ENCODE measurements at regions not wholly inside any gene's neighbourhood (a gene's known extent, or its start where the extent isn't known, plus 50 kb on each side); places are given as distances from the start of the nearest gene placed in this dataset.

GRCh38 chr2:123362671-123363440 is 662.2 kb upstream of the CNTNAP5 start (continued):
- TF ChIP-seq CTCF (conservative IDR thresholded peaks at IDR 0.05; ENCODE audit: low read depth in 2 of 2) (no peak), POLR2AphosphoS5 (IDR thresholded peaks at IDR 0.05; ENCODE audit: low read depth) (no peak), NANOG (IDR thresholded peaks at IDR 0.05; ENCODE audit: borderline replicate concordance) (no peak), ZNF114 (CRISPR knock-in tag; IDR thresholded peaks at IDR 0.05) (no peak), JUNB (IDR thresholded peaks at IDR 0.05; ENCODE audit: unreplicated experiment) (no peak), EZH2 (IDR thresholded peaks at IDR 0.05; ENCODE audit: low read depth, unreplicated experiment) (no peak), STAT1 (IDR thresholded peaks at IDR 0.05; ENCODE audit: unreplicated experiment) (no peak), EZH2phosphoT487 (IDR thresholded peaks at IDR 0.05; ENCODE audit: unreplicated experiment) (no peak)
- TF ChIP-seq, protein P1, sequence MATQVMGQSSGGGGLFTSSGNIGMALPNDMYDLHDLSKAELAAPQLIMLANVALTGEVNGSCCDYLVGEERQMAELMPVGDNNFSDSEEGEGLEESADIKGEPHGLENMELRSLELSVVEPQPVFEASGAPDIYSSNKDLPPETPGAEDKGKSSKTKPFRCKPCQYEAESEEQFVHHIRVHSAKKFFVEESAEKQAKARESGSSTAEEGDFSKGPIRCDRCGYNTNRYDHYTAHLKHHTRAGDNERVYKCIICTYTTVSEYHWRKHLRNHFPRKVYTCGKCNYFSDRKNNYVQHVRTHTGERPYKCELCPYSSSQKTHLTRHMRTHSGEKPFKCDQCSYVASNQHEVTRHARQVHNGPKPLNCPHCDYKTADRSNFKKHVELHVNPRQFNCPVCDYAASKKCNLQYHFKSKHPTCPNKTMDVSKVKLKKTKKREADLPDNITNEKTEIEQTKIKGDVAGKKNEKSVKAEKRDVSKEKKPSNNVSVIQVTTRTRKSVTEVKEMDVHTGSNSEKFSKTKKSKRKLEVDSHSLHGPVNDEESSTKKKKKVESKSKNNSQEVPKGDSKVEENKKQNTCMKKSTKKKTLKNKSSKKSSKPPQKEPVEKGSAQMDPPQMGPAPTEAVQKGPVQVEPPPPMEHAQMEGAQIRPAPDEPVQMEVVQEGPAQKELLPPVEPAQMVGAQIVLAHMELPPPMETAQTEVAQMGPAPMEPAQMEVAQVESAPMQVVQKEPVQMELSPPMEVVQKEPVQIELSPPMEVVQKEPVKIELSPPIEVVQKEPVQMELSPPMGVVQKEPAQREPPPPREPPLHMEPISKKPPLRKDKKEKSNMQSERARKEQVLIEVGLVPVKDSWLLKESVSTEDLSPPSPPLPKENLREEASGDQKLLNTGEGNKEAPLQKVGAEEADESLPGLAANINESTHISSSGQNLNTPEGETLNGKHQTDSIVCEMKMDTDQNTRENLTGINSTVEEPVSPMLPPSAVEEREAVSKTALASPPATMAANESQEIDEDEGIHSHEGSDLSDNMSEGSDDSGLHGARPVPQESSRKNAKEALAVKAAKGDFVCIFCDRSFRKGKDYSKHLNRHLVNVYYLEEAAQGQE (IDR thresholded peaks at IDR 0.05; ENCODE audit: unreplicated experiment) = no peak

DNA sequence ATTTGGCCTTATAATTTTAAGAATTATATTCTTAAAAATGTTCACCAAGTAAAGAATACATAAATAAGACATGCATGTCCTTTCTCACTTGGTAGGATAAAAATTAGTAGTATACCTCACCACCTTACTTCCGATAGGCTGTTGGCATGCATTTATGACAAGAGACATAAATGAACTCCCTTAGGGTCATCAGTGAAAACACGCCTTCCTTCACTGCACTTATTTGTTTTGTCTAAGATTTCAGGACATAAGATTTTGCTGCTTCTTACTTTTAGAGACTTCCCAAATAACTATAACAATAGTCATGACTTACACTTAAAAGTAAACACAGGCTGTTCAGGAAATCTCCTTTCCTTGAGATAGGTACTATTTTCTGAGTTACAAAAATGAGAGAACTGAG is 661.3 kb upstream of the CNTNAP5 start:
- peaks cover 6% of the 10 kb centered on the region; the same call in 2 of the 3 replicates for H3K9me3 Mint-ChIP-seq
- peaks cover 4% of the 10 kb centered on the region; the same call in 2 of the 3 replicates for H3K4me1 Mint-ChIP-seq
- no peak overlapping the region for H2AFZ ChIP-seq
- H3K36me3 ChIP-seq (ENCODE audit: insufficient read depth) = no peaks in the 10 kb centered on the region
- no peaks in the 10 kb centered on the region for H3K4me1 ChIP-seq (ENCODE audit: insufficient read depth)
- H3K9me2 ChIP-seq (ENCODE audit: insufficient read depth) = no peaks in the 10 kb centered on the region; the same call in 1 of the 2 replicates
- H3K27ac Mint-ChIP-seq = no peak overlapping the region
- H3K27me3 Mint-ChIP-seq (ENCODE audit: insufficient read depth, low read depth, poor library complexity) = no peaks in the 10 kb centered on the region
- no peak for DNase-seq (ENCODE audit: low spot score)
- H3K79me2 ChIP-seq (replicated peaks; ENCODE audit: insufficient read depth) = no peaks in the 10 kb centered on the region
- no peak overlapping the region for H3K27ac ChIP-seq (ENCODE audit: low read depth)
- no peaks in the 10 kb centered on the region; the same call in 2 of the 3 replicates for H3K36me3 Mint-ChIP-seq (ENCODE audit: low read depth)
- H3F3A ChIP-seq (replicated peaks; ENCODE audit: low read depth) = no peaks in the 10 kb centered on the region
- H3K27me3 ChIP-seq (ENCODE audit: insufficient read depth) = no peaks in the 10 kb centered on the region
- no peak overlapping the region for H3K4me3 Mint-ChIP-seq
- H3K4me2 ChIP-seq = no peak overlapping the region
- H3K4me3 ChIP-seq = no peak overlapping the region
- no peak for ATAC-seq
- no peaks in the 10 kb centered on the region for H4K20me1 ChIP-seq (replicated peaks; ENCODE audit: insufficient read depth)
- TF ChIP-seq POLR2AphosphoS5 (IDR thresholded peaks at IDR 0.05; ENCODE audit: low read depth) = no peak
- TF ChIP-seq, protein P1 (IDR thresholded peaks at IDR 0.05; ENCODE audit: unreplicated experiment) = no peak

All from GM23338 (cell line).